Endothelial cell (in vitro differentiated cells): ENCODE measurements at regions not wholly inside any gene's neighbourhood (a gene's known extent, or its start where the extent isn't known, plus 50 kb on each side); places are given as distances from the start of the nearest gene placed in this dataset.

Experiments
- DNase-seq: peaks from one replicate; pipeline ENCODE4 v3.0.0; 2021; ENCODE audit warnings: low spot score
- H3K27ac Mint-ChIP-seq: one replicate; pipeline ENCODE4 v1.8.0; 2021; ENCODE audit warnings: mixed read lengths, inconsistent platforms; ENCODE audit not compliant: unreplicated experiment
- H3K27me3 Mint-ChIP-seq: one replicate; pipeline ENCODE4 v1.8.0; 2021; ENCODE audit warnings: mild to moderate bottlenecking, moderate library complexity, mixed read lengths, inconsistent platforms; ENCODE audit not compliant: unreplicated experiment
- H3K36me3 Mint-ChIP-seq: one replicate; pipeline ENCODE4 v1.8.0; 2021; ENCODE audit warnings: mild to moderate bottlenecking, low read depth, mixed read lengths, inconsistent platforms; ENCODE audit not compliant: unreplicated experiment
- H3K4me1 Mint-ChIP-seq: one replicate; pipeline ENCODE4 v1.8.0; 2021; ENCODE audit warnings: mild to moderate bottlenecking, mixed read lengths, inconsistent platforms; ENCODE audit not compliant: unreplicated experiment
- H3K4me3 Mint-ChIP-seq: one replicate; pipeline ENCODE4 v1.8.0; 2021; ENCODE audit warnings: mild to moderate bottlenecking, mixed read lengths, inconsistent platforms; ENCODE audit not compliant: unreplicated experiment
- H3K9me3 Mint-ChIP-seq: one replicate; pipeline ENCODE4 v1.8.0; 2021; ENCODE audit warnings: mixed read lengths, inconsistent platforms; ENCODE audit not compliant: unreplicated experiment
- TF ChIP-seq, protein P1 (sequence below): fragments of 200-600 bp; sonication (generic); IDR thresholded peaks from one replicate; pipeline ENCODE4 v1.5.0; 2021; ENCODE audit warnings: antibody characterized with exemption; ENCODE audit not compliant: unreplicated experiment

DNA sequence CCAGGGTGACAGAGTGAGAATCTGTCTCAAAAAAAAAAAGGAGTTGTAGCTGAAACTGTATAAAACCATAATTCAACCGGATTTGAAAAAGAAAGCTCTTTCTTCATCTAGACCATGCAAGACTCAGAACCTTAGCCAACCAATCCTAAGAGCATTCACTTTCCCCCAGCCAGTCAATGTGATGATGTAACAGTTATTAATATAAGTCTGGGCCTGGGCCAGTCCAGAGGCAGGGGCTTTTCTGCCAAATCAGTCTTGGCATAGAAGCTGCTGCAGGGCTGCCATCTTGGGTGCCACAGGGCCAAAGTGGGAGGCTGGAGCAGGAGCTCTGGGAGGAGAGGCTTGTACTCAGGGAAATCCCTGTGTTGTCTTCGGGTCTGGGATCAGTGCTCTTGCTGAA lies 288.4 kb downstream of the CLIC5 start:
- Mint-ChIP-seq H3K27me3 (peaks cover 2% of the 10 kb centered on the region), H3K36me3 (no peaks in the 10 kb centered on the region), H3K4me1 (no peaks in the 10 kb centered on the region), H3K9me3 (no peaks in the 10 kb centered on the region), H3K4me3 (no peak overlapping the region), H3K27ac (no peak overlapping the region)
- no peak for DNase-seq
- TF ChIP-seq, protein P1, sequence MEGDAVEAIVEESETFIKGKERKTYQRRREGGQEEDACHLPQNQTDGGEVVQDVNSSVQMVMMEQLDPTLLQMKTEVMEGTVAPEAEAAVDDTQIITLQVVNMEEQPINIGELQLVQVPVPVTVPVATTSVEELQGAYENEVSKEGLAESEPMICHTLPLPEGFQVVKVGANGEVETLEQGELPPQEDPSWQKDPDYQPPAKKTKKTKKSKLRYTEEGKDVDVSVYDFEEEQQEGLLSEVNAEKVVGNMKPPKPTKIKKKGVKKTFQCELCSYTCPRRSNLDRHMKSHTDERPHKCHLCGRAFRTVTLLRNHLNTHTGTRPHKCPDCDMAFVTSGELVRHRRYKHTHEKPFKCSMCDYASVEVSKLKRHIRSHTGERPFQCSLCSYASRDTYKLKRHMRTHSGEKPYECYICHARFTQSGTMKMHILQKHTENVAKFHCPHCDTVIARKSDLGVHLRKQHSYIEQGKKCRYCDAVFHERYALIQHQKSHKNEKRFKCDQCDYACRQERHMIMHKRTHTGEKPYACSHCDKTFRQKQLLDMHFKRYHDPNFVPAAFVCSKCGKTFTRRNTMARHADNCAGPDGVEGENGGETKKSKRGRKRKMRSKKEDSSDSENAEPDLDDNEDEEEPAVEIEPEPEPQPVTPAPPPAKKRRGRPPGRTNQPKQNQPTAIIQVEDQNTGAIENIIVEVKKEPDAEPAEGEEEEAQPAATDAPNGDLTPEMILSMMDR, result no peak

DNA sequence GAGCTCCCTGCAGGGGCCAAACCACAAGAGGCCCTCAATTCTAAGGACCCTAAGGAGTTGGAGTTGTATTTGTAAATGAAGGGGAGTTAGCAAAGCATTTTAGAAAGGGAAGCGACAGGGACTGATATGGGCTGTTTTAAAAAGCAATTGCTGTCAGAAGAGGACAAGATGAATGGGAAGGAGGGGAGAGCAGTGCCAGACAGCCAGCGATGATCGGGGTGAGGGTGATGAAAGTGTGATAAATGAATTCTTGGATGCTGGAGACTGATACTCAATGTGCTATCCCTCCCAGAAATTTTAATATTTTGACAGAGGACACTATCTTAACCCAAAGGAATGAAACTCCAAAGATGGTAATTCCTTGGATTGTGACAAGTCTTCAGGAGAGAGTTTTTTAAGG lies 289.2 kb downstream of the CLIC5 start:
- Mint-ChIP-seq H3K27me3 (peaks cover 2% of the 10 kb centered on the region), H3K4me3 (no peak overlapping the region), H3K4me1 (no peaks in the 10 kb centered on the region), H3K36me3 (no peaks in the 10 kb centered on the region), H3K9me3 (no peaks in the 10 kb centered on the region), H3K27ac (no peak overlapping the region)
- TF ChIP-seq, protein P1, result no peak
- DNase-seq, result no peak

DNA sequence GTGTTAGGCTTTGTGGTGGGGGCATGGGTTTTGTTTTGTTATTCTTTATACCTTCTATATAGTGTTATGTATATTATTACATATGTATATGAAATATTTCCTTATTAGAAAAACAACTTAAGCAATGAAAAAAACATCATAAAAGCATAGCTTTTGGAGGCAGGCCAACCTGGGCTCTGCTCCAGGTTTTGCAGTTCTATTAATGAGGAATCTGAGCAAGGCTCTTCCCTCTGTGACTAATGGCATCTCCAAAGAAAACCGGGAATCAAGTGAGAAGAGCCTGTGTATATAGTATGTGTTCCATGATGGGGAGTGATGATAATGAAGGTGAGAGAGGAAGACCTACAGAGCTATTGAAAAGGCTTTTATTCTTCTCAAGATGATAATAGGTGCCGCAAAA lies 291.1 kb downstream of the CLIC5 start:
- Mint-ChIP-seq H3K27me3 (no peaks in the 10 kb centered on the region), H3K4me3 (no peak overlapping the region), H3K9me3 (no peaks in the 10 kb centered on the region), H3K27ac (no peak overlapping the region), H3K4me1 (no peaks in the 10 kb centered on the region), H3K36me3 (no peaks in the 10 kb centered on the region)
- no peak for DNase-seq
- TF ChIP-seq, protein P1, result no peak

DNA sequence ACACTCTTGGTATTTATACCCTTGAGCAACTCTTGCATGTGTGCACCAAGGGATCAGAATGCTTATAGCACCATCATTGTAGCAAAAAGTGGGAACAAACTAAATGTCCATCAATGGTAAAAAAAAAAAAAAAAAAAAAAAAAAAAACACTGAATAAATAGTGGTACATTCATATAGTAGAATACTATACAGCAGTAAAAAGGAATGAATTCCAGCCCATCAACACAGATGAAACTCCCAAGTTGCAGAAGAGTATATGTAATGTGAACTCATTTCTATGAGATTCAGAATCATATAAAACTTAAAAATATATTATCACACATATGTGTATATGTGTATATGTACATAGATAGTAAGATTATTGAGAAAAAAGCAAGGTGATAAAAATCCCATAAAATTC lies 291.6 kb downstream of the CLIC5 start:
- H3K4me1 Mint-ChIP-seq, result no peaks in the 10 kb centered on the region
- no peaks in the 10 kb centered on the region for H3K9me3 Mint-ChIP-seq
- no peaks in the 10 kb centered on the region for H3K36me3 Mint-ChIP-seq
- no peak overlapping the region for H3K4me3 Mint-ChIP-seq
- no peak overlapping the region for H3K27ac Mint-ChIP-seq
- TF ChIP-seq, protein P1, result no peak
- DNase-seq, result no peak
- no peaks in the 10 kb centered on the region for H3K27me3 Mint-ChIP-seq

DNA sequence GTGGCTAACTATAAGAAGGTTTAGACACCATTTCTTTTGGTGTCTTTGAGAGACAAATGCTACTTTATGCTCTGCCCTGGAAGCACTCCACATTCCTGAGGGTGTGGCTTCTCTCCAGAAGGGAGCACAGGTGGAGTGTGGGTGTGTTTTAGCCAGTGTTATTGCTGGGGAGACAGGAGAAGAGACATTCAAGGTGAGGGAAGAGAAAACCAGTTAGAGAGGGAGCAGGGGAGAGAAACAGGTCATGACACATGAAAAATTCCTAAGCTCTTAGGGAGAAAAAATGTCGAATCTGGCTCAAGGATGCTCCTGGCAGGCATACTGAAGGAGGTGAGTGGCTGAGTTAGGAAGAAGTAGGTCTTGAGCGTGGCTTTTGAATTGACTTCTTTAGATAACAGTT lies 292.8 kb downstream of the CLIC5 start:
- Mint-ChIP-seq H3K36me3 (no peaks in the 10 kb centered on the region), H3K4me3 (no peak overlapping the region), H3K27me3 (no peaks in the 10 kb centered on the region), H3K4me1 (no peaks in the 10 kb centered on the region), H3K27ac (no peak overlapping the region), H3K9me3 (no peaks in the 10 kb centered on the region)
- DNase-seq, result no peak
- TF ChIP-seq, protein P1, result no peak
